Esophagus muscularis mucosa (tissue), 3 donors: ENCODE measurements at regions not wholly inside any gene's neighbourhood (a gene's known extent, or its start where the extent isn't known, plus 50 kb on each side); places are given as distances from the start of the nearest gene placed in this dataset.

ENCODE experiments used
- CTCF ChIP-seq, 3 experiments: fragments of 200-600 bp in 2 of 3; fragments of 450-650 bp in 1 of 3; sonication (generic) in 2 of 3; IDR thresholded peaks; one replicate each; pipeline ENCODE4 v1.5.1; 2017 to 2019; ENCODE audit warnings: antibody characterized with exemption in 3 of 3, mild to moderate bottlenecking in 2 of 3, moderate library complexity in 1 of 3
- POLR2A ChIP-seq: fragments of 450-650 bp; IDR thresholded peaks from one replicate; pipeline ENCODE4 v1.6.1; 2017; ENCODE audit warnings: antibody characterized with exemption, moderate library complexity, mild to moderate bottlenecking, low read depth

- TF ChIP-seq CTCF (IDR thresholded peaks at IDR 0.05) (no peak), POLR2A (no peak)
These were observed 205.0 kb downstream of the RBFOX3 start for GRCh38 chr17:79405823-79406222.
